HCT116 (cell line): ENCODE measurements at regions not wholly inside any gene's neighbourhood (a gene's known extent, or its start where the extent isn't known, plus 50 kb on each side); places are given as distances from the start of the nearest gene placed in this dataset.

ENCODE experiments used
- ATAC-seq: fragments of 200-7000 bp; cut with Tn5 transposase; 2 replicates; pipeline ENCODE4 v1.9.1; 2020; ENCODE audit warnings: mild to moderate bottlenecking, moderate library complexity
- BruUV-seq: library from RNA; stranded (reverse); fragments of 400-500 nt; replicated peaks from 2 replicates; lab custom pipeline; 2021; lab: Mats Ljungman, UMichigan
- CTCF ChIA-PET: fragments of 300-600 bp; sonication (Branson Sonifier 250); formaldehyde crosslinking; loops from one replicate; lab custom pipeline; 2021; ENCODE audit warnings: antibody characterized with exemption; lab: Charles Lee
- POLR2A ChIA-PET: fragments of 300-600, 350-600 bp; sonication (Branson Sonifier 250); formaldehyde crosslinking; loops from one replicate; lab custom pipeline; 2021; ENCODE audit warnings: antibody characterized with exemption; lab: Charles Lee
- RAD21 ChIA-PET, 2 experiments: fragments of 300-600 bp; sonication (Branson Sonifier 250); formaldehyde crosslinking; loops; one replicate each; lab custom pipeline; 2023; ENCODE audit warnings: low total read pairs in 2 of 2; ENCODE audit not compliant: uncharacterized antibody in 2 of 2, unreplicated experiment in 2 of 2, low non-redundant PET in 1 of 2; lab: Charles Lee
- DNase-seq: peaks from one replicate; pipeline ENCODE4 v3.0.0-alpha.2; 2010; ENCODE audit warnings: low read depth, low spot score
- H2AFZ ChIP-seq: fragments of 200-600 bp; shearing (Covaris generic), sonication (generic); 2 replicates; pipeline ENCODE4 v1.6.1; 2017; ENCODE audit warnings: low read depth, mixed run types, mixed read lengths, antibody characterized with exemption, low read length; ENCODE audit not compliant: poor library complexity, severe bottlenecking
- H3K27ac ChIP-seq: 2 replicates; pipeline ENCODE4 v1.5.1; 2012; ENCODE audit warnings: low read depth, low read length
- H3K27me3 ChIP-seq: fragments of 200-600 bp; sonication (generic); 2 replicates; pipeline ENCODE4 v1.6.1; 2016; ENCODE audit warnings: mixed run types, low read length, mixed read lengths; ENCODE audit not compliant: insufficient read depth
- H3K36me3 ChIP-seq, 2 experiments: fragments of 200-500 bp in 1 of 2; fragments of 200-600 bp in 1 of 2; sonication (Bioruptor generic) in 1 of 2; sonication (generic) in 1 of 2; 2 replicates each; pipeline versions ENCODE4 v1.5.1 to v1.6.1; 2014 to 2016; ENCODE audit warnings: low read length in 2 of 2, inconsistent platforms in 1 of 2, mixed read lengths in 1 of 2, mixed run types in 1 of 2; ENCODE audit not compliant: insufficient read depth in 2 of 2, control insufficient read depth in 1 of 2
- H3K4me1 ChIP-seq, 2 experiments: fragments of 200-600 bp in 1 of 2; sonication (generic) in 1 of 2; 2 replicates each; pipeline versions ENCODE4 v1.5.1 to v1.6.1; 2012 to 2017; ENCODE audit warnings: low read length in 2 of 2, inconsistent platforms in 1 of 2, mild to moderate bottlenecking in 1 of 2, mixed read lengths in 1 of 2, mixed run types in 1 of 2, moderate library complexity in 1 of 2; ENCODE audit not compliant: insufficient read depth in 2 of 2, control insufficient read depth in 1 of 2
- H3K4me2 ChIP-seq: fragments of 200-600 bp; sonication (generic); 2 replicates; pipeline ENCODE4 v1.6.1; 2017; ENCODE audit warnings: mixed run types, low read length, mixed read lengths
- H3K4me3 ChIP-seq, 2 experiments: fragments of 200-600 bp in 1 of 2; sonication (generic) in 1 of 2; replicated peaks in 1 of 2; 2 replicates each; pipeline ENCODE4 v1.5.1; 2011 to 2016; ENCODE audit warnings: low read length in 2 of 2, control low read depth in 1 of 2, low read depth in 1 of 2, mild to moderate bottlenecking in 1 of 2, mixed read lengths in 1 of 2, mixed run types in 1 of 2
- H3K79me2 ChIP-seq: fragments of 200-600 bp; sonication (generic); 2 replicates; pipeline ENCODE4 v1.6.1; 2017; ENCODE audit warnings: mild to moderate bottlenecking, mixed run types, low read length, moderate library complexity, mixed read lengths; ENCODE audit not compliant: insufficient read depth
- H3K9ac ChIP-seq: fragments of 200-600 bp; sonication (generic); 2 replicates; pipeline ENCODE4 v1.6.1; 2016; ENCODE audit warnings: low read length, mixed read lengths
- H3K9me2 ChIP-seq: fragments of 200-600 bp; sonication (generic), shearing (Covaris generic); 2 replicates; pipeline ENCODE4 v1.6.1; 2017; ENCODE audit warnings: mixed run types, mild to moderate bottlenecking, moderate library complexity; ENCODE audit not compliant: insufficient read depth
- H3K9me3 ChIP-seq, 2 experiments: fragments of 200-500 bp in 1 of 2; fragments of 200-600 bp in 1 of 2; sonication (Bioruptor generic) in 1 of 2; sonication (generic) in 1 of 2; 2 replicates each; pipeline ENCODE4 v1.6.1; 2014 to 2017; ENCODE audit warnings: low read length in 2 of 2, mixed read lengths in 2 of 2, inconsistent platforms in 1 of 2, low read depth in 1 of 2, mild to moderate bottlenecking in 1 of 2, mixed run types in 1 of 2, moderate library complexity in 1 of 2; ENCODE audit not compliant: control insufficient read depth in 1 of 2, insufficient read depth in 1 of 2
- H4K20me1 ChIP-seq: fragments of 200-600 bp; sonication (generic), shearing (Covaris generic); 2 replicates; pipeline ENCODE4 v1.6.1; 2017; ENCODE audit warnings: mixed run types, mild to moderate bottlenecking, moderate library complexity; ENCODE audit not compliant: insufficient read depth
- EGR1 ChIP-seq: IDR thresholded peaks from 2 replicates; pipeline ENCODE4 v1.6.1; 2012; ENCODE audit warnings: low read depth
- ELF1 ChIP-seq: IDR thresholded peaks from 2 replicates; pipeline ENCODE4 v1.6.1; 2012; ENCODE audit warnings: low read depth, borderline replicate concordance
- EZH2 ChIP-seq: fragments of 200-600 bp; sonication (generic); IDR thresholded peaks from 2 replicates; pipeline ENCODE4 v1.6.1; 2017; ENCODE audit warnings: antibody characterized with exemption, mixed run types
- FOSL1 ChIP-seq: IDR thresholded peaks from 2 replicates; pipeline ENCODE4 v1.6.1; 2012; ENCODE audit warnings: low read depth
- POLR2AphosphoS5 ChIP-seq: IDR thresholded peaks from 2 replicates; pipeline ENCODE4 v1.6.1; 2011; ENCODE audit warnings: mild to moderate bottlenecking, low read depth, low read length, moderate library complexity
- SP1 ChIP-seq: IDR thresholded peaks from 2 replicates; pipeline ENCODE4 v1.6.1; 2012; ENCODE audit warnings: low read depth
- TCF7L2 ChIP-seq: IDR thresholded peaks from 2 replicates; pipeline ENCODE4 v1.7.0; 2011; ENCODE audit warnings: borderline replicate concordance, inconsistent platforms; ENCODE audit not compliant: insufficient read depth, insufficient read length; ENCODE audit errors: extremely low read depth
- ZNF274 ChIP-seq: fragments of 200-500 bp; sonication (Bioruptor generic); IDR thresholded peaks from 2 replicates; pipeline ENCODE4 v1.6.1; 2014; ENCODE audit warnings: mild to moderate bottlenecking, low read depth, low read length, inconsistent platforms
- intact Hi-C: fragments of 100-400 bp; cut with micrococcal nuclease; formaldehyde crosslinking; loops from 2 replicates; pipeline ENCODE4 v1.10.0; 2022
- TF ChIP-seq, protein P1 (sequence below): IDR thresholded peaks from 2 replicates; pipeline ENCODE4 v1.6.1; 2012; ENCODE audit warnings: low read depth
- TF ChIP-seq, protein P2 (sequence below): IDR thresholded peaks from 2 replicates; pipeline ENCODE4 v1.6.1; 2012

DNA sequence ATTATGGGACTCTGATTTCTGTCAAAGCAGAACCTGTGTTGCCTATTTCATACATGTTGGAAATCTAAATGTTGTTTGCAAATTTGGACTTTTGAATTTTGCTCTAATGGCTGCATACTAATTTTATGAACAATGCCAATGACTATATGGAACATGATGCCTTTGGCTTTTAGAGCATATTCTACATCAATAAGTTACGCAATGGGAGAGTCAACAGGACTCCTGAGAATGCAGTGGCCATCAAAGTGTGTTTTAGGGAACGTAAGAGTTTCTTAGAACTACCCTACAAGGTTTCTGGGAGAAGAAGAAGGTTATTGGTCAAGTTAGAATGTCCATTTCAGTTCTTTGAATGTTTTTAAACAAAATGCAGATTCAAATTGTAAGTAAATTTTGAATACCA lies 76.1 kb downstream of the SLIT2 start (continued):
- TF ChIP-seq, protein P1, sequence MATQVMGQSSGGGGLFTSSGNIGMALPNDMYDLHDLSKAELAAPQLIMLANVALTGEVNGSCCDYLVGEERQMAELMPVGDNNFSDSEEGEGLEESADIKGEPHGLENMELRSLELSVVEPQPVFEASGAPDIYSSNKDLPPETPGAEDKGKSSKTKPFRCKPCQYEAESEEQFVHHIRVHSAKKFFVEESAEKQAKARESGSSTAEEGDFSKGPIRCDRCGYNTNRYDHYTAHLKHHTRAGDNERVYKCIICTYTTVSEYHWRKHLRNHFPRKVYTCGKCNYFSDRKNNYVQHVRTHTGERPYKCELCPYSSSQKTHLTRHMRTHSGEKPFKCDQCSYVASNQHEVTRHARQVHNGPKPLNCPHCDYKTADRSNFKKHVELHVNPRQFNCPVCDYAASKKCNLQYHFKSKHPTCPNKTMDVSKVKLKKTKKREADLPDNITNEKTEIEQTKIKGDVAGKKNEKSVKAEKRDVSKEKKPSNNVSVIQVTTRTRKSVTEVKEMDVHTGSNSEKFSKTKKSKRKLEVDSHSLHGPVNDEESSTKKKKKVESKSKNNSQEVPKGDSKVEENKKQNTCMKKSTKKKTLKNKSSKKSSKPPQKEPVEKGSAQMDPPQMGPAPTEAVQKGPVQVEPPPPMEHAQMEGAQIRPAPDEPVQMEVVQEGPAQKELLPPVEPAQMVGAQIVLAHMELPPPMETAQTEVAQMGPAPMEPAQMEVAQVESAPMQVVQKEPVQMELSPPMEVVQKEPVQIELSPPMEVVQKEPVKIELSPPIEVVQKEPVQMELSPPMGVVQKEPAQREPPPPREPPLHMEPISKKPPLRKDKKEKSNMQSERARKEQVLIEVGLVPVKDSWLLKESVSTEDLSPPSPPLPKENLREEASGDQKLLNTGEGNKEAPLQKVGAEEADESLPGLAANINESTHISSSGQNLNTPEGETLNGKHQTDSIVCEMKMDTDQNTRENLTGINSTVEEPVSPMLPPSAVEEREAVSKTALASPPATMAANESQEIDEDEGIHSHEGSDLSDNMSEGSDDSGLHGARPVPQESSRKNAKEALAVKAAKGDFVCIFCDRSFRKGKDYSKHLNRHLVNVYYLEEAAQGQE, result no peak
- no peak for TF ChIP-seq POLR2AphosphoS5
- no peak for TF ChIP-seq TCF7L2

DNA sequence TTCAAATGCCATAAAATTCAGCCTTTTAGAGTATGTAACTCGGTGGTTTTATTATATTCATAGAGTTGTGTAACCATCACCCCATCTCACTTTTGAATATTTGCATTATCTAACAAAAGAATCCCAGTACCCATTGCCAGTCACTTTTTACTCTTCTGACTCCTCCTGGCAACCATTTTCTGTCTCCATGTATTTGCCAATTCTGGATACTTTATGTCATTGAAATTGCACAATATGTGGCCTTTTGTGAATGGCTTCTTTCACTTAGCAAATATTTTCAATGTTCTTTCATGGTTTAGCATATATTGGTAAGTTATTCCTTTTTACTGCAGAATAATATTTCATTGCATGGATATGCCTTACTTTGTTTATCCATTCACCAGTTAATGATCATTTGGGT lies 79.9 kb downstream of the SLIT2 start:
- H4K20me1 ChIP-seq, result no peaks in the 10 kb centered on the region
- no peak for DNase-seq
- no peak overlapping the region for H3K4me2 ChIP-seq
- BruUV-seq, result no TSS peak
- H3K27ac ChIP-seq, result no peak overlapping the region
- H3K9me3 ChIP-seq, result no peaks in the 10 kb centered on the region
- no peak overlapping the region for H3K4me3 ChIP-seq
- ATAC-seq, result no peak
- no peaks in the 10 kb centered on the region for H3K9me2 ChIP-seq
- no peaks in the 10 kb centered on the region for H3K4me1 ChIP-seq
- CTCF ChIA-PET, result no interaction called here
- intact Hi-C loops, result no loop called here
- H3K36me3 ChIP-seq, result no peaks in the 10 kb centered on the region
- no peak overlapping the region for H3K9ac ChIP-seq
- H3K79me2 ChIP-seq, result no peaks in the 10 kb centered on the region
- RAD21 ChIA-PET, result no interaction called here
- H3K27me3 ChIP-seq, result peaks cover 17% of the 10 kb centered on the region
- POLR2A ChIA-PET, result no interaction called here
- no peak overlapping the region for H2AFZ ChIP-seq
- TF ChIP-seq FOSL1, result no peak
- no peak for TF ChIP-seq EGR1
- no peak for TF ChIP-seq ELF1
- no peak for TF ChIP-seq SP1
- TF ChIP-seq ZNF274, result no peak
- TF ChIP-seq, protein P2, sequence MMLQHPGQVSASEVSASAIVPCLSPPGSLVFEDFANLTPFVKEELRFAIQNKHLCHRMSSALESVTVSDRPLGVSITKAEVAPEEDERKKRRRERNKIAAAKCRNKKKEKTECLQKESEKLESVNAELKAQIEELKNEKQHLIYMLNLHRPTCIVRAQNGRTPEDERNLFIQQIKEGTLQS, result no peak
- no peak for TF ChIP-seq EZH2
- TF ChIP-seq, all 23 proteins: peak for 0
